GM19193 (cell line): ENCODE measurements at regions not wholly inside any gene's neighbourhood (a gene's known extent, or its start where the extent isn't known, plus 50 kb on each side); places are given as distances from the start of the nearest gene placed in this dataset.

Source experiments
- POLR2A ChIP-seq: IDR thresholded peaks from 4 replicates; pipeline ENCODE4 v1.6.1; 2011; ENCODE audit not compliant: insufficient read depth, insufficient read length; ENCODE audit errors: extremely low read depth

- TF ChIP-seq POLR2A, result no peak
Measured at GRCh38 chr17:77032929-77033328, 107.8 kb upstream of the SEC14L1 start.

GRCh38 chr17:77033892-77034404 lies 106.8 kb upstream of the SEC14L1 start:
- no peak for TF ChIP-seq POLR2A

- no peak for TF ChIP-seq POLR2A
Measured at GRCh38 chr17:77034677-77035424, 105.9 kb upstream of the SEC14L1 start.

- no peak for TF ChIP-seq POLR2A
Measured at GRCh38 chr17:77035526-77035925, 105.2 kb upstream of the SEC14L1 start.

- no peak for TF ChIP-seq POLR2A
Measured at GRCh38 chr17:77036136-77036840, 104.5 kb upstream of the SEC14L1 start.

- TF ChIP-seq POLR2A, result no peak
Measured at GRCh38 chr17:77036841-77037381, 103.9 kb upstream of the SEC14L1 start.

GRCh38 chr17:77037943-77038342 lies 102.8 kb upstream of the SEC14L1 start:
- TF ChIP-seq POLR2A, result no peak

GRCh38 chr17:77038884-77039555 lies 101.7 kb upstream of the SEC14L1 start:
- no peak for TF ChIP-seq POLR2A

GRCh38 chr17:77042476-77043231 lies 98.1 kb upstream of the SEC14L1 start:
- TF ChIP-seq POLR2A, result no peak

GRCh38 chr17:77045441-77046041 lies 95.2 kb upstream of the SEC14L1 start:
- no peak for TF ChIP-seq POLR2A

GRCh38 chr17:77049440-77049839 lies 91.3 kb upstream of the SEC14L1 start:
- TF ChIP-seq POLR2A, result no peak

GRCh38 chr17:77054936-77055335 lies 85.8 kb upstream of the SEC14L1 start:
- TF ChIP-seq POLR2A, result no peak

- no peak for TF ChIP-seq POLR2A
Measured at GRCh38 chr17:77055453-77055852, 85.3 kb upstream of the SEC14L1 start.

GRCh38 chr17:77058016-77058415 lies 82.8 kb upstream of the SEC14L1 start:
- no peak for TF ChIP-seq POLR2A
